HUES48 (cell line): ENCODE measurements at regions not wholly inside any gene's neighbourhood (a gene's known extent, or its start where the extent isn't known, plus 50 kb on each side); places are given as distances from the start of the nearest gene placed in this dataset.

Experiments used
- H3K27ac ChIP-seq: one replicate; pipeline ENCODE4 v1.7.0; 2013; ENCODE audit warnings: low read depth, low read length, inconsistent platforms
- H3K27me3 ChIP-seq: 2 replicates; pipeline ENCODE4 v1.6.1; 2013; ENCODE audit warnings: mild to moderate bottlenecking, low read length; ENCODE audit not compliant: control insufficient read depth, insufficient read depth
- H3K36me3 ChIP-seq: 2 replicates; pipeline ENCODE4 v1.6.1; 2013; ENCODE audit warnings: low read length; ENCODE audit not compliant: control insufficient read depth, insufficient read depth
- H3K4me1 ChIP-seq: 2 replicates; pipeline ENCODE4 v1.6.1; 2013; ENCODE audit warnings: mild to moderate bottlenecking, low read length; ENCODE audit not compliant: control insufficient read depth, insufficient read depth
- H3K4me3 ChIP-seq: 2 replicates; pipeline ENCODE4 v1.5.1; 2013; ENCODE audit warnings: mild to moderate bottlenecking, low read depth, low read length
- H3K9ac ChIP-seq: 2 replicates; pipeline ENCODE4 v1.6.1; 2013; ENCODE audit warnings: mild to moderate bottlenecking, low read depth, low read length, moderate library complexity
- H3K9me3 ChIP-seq: 2 replicates; pipeline ENCODE4 v1.6.1; 2013; ENCODE audit warnings: low read length; ENCODE audit not compliant: control insufficient read depth, insufficient read depth

DNA sequence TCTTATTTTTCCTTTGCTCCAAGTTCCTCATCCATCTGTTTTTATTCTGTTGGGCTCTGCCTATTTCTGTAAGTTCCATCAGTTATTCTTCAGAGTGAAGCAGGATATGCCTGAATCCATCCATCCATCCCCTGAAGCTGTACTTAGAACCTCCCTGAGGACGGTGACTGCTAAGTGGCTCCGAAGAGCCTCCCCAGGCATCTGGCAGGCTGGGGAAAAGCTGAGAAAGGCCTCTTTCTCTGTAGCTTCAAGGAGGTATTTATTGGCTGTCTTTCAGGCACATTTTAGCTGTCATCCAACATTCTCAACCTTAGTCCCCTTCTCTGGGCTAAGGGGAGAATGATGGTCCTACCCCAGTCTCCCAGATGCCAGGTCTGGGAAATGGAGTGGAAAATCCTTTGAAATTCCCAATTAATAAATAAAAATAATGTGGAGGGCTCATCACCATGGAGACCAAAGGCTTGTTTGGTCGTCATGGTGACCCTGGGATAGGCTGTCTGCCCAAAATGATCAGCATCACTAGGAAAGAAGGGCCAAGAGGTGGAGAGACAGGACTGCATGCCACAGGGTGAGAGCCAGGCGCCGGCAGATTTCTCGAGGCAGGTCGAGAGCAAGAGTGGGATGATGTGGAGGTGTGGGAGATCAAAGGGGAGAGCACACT is 82.0 kb downstream of the UBIAD1 start:
- Histone ChIP-seq H3K9ac (no peak overlapping the region), H3K27ac (no peak overlapping the region), H3K4me3 (peak overlapping the region; percentile 38; the same call in 1 of the 2 replicates)

DNA sequence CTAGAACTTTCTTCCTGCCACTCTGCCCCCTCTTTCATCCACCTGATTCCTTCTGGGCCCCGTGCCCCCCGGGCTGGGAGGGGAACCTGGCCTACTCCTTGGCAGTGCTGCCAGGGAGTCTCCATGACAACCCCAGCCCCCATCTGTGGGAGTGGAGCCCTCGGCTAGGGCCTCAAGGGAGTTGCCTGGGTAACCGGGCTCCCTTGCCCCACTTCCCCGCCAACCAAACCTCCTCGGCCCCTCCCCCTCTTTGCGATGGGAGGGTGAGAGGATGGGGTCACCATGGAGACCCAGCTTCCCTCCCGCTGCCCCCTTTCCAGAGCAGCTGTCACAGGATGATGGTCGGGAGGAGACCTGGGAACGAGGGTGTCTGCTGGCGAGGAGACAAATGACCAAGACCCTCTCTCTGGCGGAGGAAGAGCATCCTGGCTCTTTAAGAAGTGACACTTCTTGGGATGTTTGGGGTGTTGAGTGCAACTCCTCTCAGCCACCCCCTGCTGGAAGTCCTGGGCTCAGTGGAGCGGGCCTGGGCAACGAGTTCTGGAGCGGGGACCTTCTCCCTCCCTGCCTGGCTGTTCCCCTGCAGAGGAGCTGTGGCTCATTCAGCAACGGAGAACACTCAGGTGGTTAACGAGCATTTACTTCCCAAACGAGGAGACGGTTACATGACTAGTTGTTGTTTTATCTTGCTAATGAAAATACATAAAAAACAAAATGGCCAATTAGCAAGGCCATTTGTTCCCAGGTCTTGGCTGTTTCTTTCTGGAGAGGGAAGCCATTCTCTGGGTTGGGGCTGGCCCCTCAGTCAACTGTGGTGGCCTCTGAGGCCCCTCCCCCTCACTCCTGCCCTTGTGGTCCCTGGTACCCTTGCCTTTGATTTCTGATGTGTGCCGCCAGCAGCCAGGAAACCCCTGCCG is 82.8 kb downstream of the UBIAD1 start:
- peak overlapping the region; percentile 13; the same call in 1 of the 2 replicates for H3K9ac ChIP-seq
- peak overlapping the region; percentile 73 for H3K27ac ChIP-seq
- H3K27me3 ChIP-seq = no peaks in the 10 kb centered on the region
- H3K4me3 ChIP-seq = peak overlapping the region; percentile 38
- peaks cover 24% of the 10 kb centered on the region for H3K4me1 ChIP-seq
- H3K36me3 ChIP-seq = no peaks in the 10 kb centered on the region
- H3K9me3 ChIP-seq = no peaks in the 10 kb centered on the region

More for the DNA sequence above, 82.0 kb downstream of the UBIAD1 start:
- Histone ChIP-seq H3K36me3 (no peaks in the 10 kb centered on the region), H3K9me3 (no peaks in the 10 kb centered on the region), H3K27me3 (no peaks in the 10 kb centered on the region), H3K4me1 (peaks cover 31% of the 10 kb centered on the region)

DNA sequence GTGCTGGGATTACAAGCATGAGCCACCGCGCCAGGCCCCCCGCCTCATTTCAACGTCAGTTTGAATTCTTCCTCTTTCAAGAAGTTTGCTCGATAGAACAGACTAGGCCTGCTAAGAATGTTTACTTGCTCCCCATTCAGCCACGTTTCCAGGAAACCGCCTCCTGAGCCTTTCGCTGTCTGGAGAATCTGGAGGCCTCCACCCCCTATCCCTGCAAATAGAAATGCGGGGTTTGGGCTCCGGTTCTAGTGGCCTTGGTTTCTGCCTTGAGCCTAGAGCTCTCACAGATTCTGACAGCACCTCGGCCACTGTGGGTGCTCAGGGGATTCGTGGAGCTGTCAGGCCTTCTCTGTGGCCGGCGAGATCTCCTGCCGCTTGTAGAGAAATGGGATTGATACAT is 84.3 kb downstream of the UBIAD1 start:
- peaks cover 30% of the 10 kb centered on the region for H3K4me1 ChIP-seq
- H3K4me3 ChIP-seq = no peak overlapping the region
- no peak overlapping the region for H3K27ac ChIP-seq
- H3K9me3 ChIP-seq = no peaks in the 10 kb centered on the region
- no peaks in the 10 kb centered on the region for H3K36me3 ChIP-seq
- no peaks in the 10 kb centered on the region for H3K27me3 ChIP-seq
- H3K9ac ChIP-seq = no peak overlapping the region

DNA sequence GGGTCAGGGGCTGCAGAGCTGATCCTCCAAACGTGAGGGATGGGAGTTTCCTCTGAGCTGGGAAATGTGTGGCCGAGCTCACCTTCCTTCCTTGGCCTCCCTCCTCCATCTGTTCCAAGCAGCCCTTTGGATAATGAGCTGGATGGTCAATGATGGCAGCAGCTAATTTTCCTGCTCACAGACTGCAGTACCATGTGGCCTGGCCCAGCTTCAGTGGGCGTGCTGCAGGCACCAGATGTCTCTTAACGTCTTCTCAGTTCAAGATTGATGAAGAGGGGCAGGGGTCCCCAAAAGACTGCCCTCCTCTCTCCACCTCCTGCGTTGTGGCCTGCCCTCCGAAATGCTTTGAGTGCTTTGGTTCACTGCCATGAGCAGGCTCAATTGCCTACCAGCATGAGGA is 86.0 kb downstream of the UBIAD1 start:
- no peak overlapping the region for H3K9ac ChIP-seq
- no peak overlapping the region for H3K4me3 ChIP-seq
- H3K36me3 ChIP-seq = no peaks in the 10 kb centered on the region
- H3K4me1 ChIP-seq = peaks cover 34% of the 10 kb centered on the region
- H3K27ac ChIP-seq = no peak overlapping the region
- H3K9me3 ChIP-seq = no peaks in the 10 kb centered on the region
- H3K27me3 ChIP-seq = no peaks in the 10 kb centered on the region

DNA sequence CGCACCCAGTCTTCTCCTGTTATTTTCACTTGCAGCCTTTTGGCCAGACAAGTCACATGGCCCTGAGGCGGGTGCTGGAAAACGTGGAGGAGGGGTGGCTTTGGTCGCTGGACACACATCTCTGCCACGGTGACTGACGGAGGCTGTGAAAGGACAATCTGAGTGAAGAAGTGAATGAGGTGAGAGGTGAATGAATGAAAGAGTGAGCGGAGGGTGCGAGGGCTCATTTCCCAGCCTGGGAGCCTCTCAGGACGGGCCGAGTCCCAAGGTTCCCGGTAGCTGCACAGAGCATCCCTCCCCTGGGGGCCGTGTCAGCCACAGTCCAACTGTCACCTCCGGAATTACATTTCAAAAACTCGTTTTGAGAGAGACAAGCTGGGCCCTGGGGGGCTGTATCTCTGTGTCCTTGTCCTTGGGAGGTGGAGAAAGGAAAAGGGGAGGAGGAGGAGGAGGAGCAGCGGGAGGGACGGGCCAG is 89.6 kb downstream of the UBIAD1 start:
- no peaks in the 10 kb centered on the region for H3K27me3 ChIP-seq
- peaks cover 13% of the 10 kb centered on the region for H3K4me1 ChIP-seq
- no peak overlapping the region for H3K27ac ChIP-seq
- no peaks in the 10 kb centered on the region for H3K9me3 ChIP-seq
- H3K9ac ChIP-seq = no peak overlapping the region
- no peaks in the 10 kb centered on the region for H3K36me3 ChIP-seq
- no peak overlapping the region for H3K4me3 ChIP-seq

DNA sequence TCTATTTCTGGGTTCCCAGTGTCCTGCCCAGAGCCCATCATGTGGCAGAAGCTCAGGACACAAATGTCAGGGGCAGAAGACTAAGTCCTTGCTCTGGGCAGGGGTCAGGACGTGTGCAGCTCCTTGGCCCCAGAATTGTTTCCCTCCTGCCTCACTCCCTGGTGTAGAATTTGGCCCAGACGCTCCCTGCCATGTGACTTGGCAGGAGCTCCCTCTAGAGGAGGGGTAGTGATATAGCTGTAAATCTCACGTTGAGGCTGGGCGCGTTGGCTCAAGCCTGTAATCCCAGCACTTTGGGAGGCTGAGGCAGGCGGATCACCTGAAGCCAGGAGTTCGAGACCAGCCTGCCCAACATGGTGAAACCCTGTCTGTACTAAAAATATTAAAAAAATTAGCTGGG is 91.2 kb downstream of the UBIAD1 start:
- Histone ChIP-seq H3K4me3 (no peak overlapping the region), H3K9ac (no peak overlapping the region), H3K4me1 (peaks cover 10% of the 10 kb centered on the region), H3K36me3 (no peaks in the 10 kb centered on the region), H3K27me3 (no peaks in the 10 kb centered on the region), H3K27ac (no peak overlapping the region), H3K9me3 (no peaks in the 10 kb centered on the region)

DNA sequence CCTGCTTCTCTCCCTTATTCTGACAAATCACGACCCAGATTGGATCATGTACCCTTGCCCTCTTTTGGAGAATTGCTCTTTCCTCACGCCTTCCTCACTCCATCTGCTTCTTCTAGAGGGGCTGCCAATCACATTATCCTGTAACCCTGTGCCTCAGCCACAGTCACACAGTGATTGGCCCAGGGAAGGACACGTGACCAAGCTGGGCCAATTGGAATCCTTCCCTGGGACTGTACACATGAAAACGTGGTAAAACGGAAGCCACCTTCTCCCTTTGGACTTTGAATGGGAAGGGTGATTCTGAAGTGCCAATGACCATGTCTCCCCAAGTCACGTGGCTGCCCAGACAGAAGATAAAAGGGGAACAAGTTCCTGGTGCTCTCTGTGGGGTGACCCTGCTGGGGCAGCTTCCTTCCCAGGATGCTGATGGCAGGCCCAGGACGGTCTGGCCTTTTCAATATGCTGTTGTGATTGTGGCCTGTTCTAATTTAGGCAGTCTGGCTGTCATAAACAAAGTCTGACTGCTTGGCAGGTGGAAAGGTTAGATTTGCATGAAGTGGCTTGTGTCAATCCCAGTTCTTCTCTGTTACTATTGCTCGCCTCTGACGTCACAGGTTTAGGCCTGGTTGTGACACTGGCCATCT is 92.9 kb downstream of the UBIAD1 start:
- no peak overlapping the region for H3K9ac ChIP-seq
- no peaks in the 10 kb centered on the region for H3K27me3 ChIP-seq
- H3K36me3 ChIP-seq = no peaks in the 10 kb centered on the region
- H3K9me3 ChIP-seq = no peaks in the 10 kb centered on the region
- H3K4me1 ChIP-seq = peaks cover 10% of the 10 kb centered on the region
- no peak overlapping the region for H3K27ac ChIP-seq
- H3K4me3 ChIP-seq = no peak overlapping the region

DNA sequence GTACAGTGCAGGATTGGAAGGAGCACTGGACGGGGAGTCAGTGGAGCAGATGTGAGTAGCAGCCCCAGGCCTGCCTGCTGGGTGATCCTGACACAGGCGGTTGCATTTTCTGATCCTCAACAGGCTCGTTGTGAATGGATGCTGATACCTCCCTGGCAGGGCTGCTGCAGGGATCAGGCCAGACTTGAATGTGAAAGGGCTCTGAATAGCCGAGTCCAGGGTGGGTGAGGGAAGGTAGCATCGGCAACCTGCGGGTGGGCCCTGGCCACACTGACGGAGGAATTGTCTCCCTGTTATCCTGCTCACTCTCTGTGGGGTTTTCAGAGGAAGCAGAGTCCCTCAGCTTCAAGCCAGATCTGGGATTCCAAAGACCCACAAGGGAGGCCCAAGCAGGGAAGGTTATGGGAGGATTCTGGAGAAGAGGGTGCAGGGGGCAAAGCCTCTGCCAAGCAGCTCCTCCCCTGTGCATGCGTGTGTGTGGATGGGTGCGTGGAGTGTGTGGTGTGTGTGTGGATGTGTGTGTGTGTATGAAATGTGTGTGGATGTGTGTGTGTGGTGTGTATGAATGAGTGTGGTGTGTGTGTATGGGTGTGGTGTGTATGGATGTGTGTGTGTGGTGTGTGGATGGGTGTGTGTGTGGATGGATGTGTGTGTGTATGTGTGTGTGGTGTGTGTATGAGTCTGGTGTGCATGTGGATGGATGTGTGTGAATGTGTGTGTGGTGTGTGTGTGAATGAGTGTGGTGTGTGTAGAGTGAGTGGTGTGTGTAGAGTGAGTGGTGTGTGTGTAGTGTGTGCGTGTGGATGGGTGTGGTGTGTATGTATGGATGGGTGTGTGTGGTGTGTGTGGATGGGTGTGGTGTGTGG is 100.3 kb downstream of the UBIAD1 start:
- no peaks in the 10 kb centered on the region for H3K9me3 ChIP-seq
- no peaks in the 10 kb centered on the region for H3K36me3 ChIP-seq
- peaks cover 7% of the 10 kb centered on the region; the same call in 1 of the 2 replicates for H3K4me1 ChIP-seq
- no peak overlapping the region for H3K9ac ChIP-seq
- no peaks in the 10 kb centered on the region for H3K27me3 ChIP-seq
- no peak overlapping the region for H3K4me3 ChIP-seq
- no peak overlapping the region for H3K27ac ChIP-seq

DNA sequence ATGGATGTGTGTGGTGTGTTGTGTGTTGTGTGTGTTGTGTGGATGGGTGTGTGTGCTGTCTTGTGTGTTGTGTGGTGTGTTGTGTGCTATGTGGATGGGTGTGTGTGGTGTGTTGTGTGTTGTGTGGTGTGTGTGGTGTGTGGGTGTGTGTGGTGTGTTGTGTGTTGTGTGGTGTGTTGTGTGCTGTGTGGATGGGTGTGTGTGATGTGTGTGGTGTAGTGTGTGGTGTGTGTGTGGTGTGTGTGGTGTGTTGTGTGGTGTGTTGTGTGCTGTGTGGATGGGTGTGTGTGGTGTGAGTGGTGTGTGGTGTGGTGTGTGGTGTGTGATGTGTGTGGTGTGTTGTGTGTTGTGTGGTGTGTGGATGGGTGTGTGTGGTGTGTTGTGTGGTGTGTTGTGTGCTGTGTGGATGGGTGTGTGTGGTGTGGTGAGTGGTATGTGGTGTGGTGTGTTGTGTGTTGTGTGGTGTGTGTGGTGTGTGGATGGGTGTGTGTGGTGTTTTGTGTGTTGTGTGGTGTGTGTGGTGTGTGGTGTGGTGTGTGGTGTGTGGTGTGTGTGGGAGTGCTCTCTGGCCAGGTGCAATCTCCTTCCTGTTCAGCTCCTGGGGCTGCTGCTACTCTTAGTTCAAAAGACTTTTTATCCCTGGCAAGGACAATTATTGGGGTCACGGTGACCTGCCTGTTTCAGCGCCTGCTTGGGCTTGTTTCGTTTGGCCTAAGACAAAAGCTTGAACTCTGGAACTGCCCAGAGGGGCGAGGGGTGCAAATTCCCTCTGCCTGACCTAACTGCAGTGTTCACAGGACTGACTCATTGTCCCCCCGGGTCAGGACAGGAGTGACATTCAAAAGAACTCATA is 101.1 kb downstream of the UBIAD1 start:
- H3K4me3 ChIP-seq = no peak overlapping the region
- H3K27ac ChIP-seq = no peak overlapping the region
- no peaks in the 10 kb centered on the region for H3K9me3 ChIP-seq
- peaks cover 7% of the 10 kb centered on the region; the same call in 1 of the 2 replicates for H3K4me1 ChIP-seq
- no peak overlapping the region for H3K9ac ChIP-seq
- H3K27me3 ChIP-seq = no peaks in the 10 kb centered on the region
- no peaks in the 10 kb centered on the region for H3K36me3 ChIP-seq

DNA sequence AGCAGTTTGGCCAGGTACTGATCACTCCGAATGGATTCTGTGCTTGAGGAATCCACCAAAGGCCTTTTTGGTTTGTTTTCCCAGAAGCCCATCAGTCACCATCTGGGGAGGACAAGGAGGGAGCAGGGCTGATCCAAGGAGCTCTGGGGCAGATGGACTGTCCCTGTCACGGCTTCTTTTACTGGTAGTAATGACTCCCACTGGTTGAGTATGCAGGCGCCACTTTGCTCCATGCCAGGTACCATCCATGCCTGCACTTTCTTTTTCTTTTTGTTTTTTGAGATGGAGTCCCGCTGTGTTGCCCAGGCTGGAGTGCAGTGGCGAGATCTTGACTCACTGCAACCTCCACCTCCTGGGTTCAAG is 101.7 kb downstream of the UBIAD1 start:
- Histone ChIP-seq H3K27me3 (no peaks in the 10 kb centered on the region), H3K27ac (no peak overlapping the region), H3K4me1 (peaks cover 7% of the 10 kb centered on the region; the same call in 1 of the 2 replicates), H3K9ac (no peak overlapping the region), H3K9me3 (no peaks in the 10 kb centered on the region), H3K36me3 (no peaks in the 10 kb centered on the region), H3K4me3 (no peak overlapping the region)
